ENCODE measurements at regions not wholly inside any gene's neighbourhood (a gene's known extent, or its start where the extent isn't known, plus 50 kb on each side); places are given as distances from the start of the nearest gene placed in this dataset.

- no peak for DNase-seq (ENCODE audit: low read depth)
Observed at GRCh38 chr12:111076199-111076598, 155.8 kb upstream of the MYL2 start.

- DNase-seq (ENCODE audit: low read depth) = no peak
Observed at GRCh38 chr12:111074965-111075364, 154.6 kb upstream of the MYL2 start.

- no peak for DNase-seq (ENCODE audit: low read depth)
Observed at GRCh38 chr12:111074559-111074958, 154.2 kb upstream of the MYL2 start.

GRCh38 chr12:111073370-111073769, 153.0 kb upstream of the MYL2 start:
- DNase-seq (ENCODE audit: low read depth) = no peak

- DNase-seq (ENCODE audit: low read depth) = no peak
Observed at GRCh38 chr12:111072299-111072698, 151.9 kb upstream of the MYL2 start.

GRCh38 chr12:111069886-111070285, 149.5 kb upstream of the MYL2 start:
- DNase-seq (ENCODE audit: low read depth) = no peak

DNA sequence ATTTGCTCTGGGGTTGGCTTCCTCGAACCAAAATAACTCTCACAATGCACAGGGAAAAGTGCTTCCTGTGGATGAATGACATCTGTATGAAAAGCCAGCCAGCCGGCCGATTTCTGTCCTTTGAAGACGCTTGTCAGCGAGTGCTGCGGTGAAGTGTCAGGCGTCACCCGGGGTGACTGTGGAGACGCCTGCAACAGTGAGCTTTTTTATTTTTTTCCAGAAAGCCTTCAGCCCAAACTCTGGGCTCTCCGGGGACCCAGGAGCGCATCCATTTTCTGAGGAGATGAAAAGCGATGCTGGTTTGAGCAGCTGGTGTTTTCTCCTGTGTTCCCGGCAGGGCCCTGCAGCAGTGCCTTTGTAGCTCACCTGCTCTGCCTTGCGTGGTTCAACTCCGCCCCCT, 147.9 kb upstream of the MYL2 start:
- no peak for DNase-seq (ENCODE audit: low read depth)

DNA sequence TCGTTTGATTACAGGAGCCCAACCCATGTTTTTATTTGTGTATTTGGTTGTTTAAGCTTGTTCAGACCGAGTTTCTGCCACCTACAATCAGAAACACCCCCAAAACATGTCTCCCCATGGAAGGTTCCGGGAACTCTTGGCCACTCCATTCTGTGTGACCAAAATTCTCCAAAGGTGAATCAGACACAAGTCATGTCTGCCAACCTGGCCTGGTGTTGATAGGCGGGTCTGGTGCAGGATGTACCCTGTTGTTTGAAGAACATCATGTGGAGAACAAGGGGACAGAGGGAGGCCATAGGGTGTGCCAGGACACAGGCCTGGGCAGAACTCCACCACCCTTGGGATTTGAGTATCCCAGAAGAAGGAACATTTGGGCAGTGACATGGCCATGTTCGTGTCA, 147.1 kb upstream of the MYL2 start:
- DNase-seq (ENCODE audit: low read depth) = no peak

- DNase-seq (ENCODE audit: low read depth) = no peak
Observed at GRCh38 chr12:111066744-111067437, 146.5 kb upstream of the MYL2 start.

- DNase-seq (ENCODE audit: low read depth) = no peak
Observed at GRCh38 chr12:111064982-111065381, 144.6 kb upstream of the MYL2 start.

GRCh38 chr12:111064154-111064553, 143.8 kb upstream of the MYL2 start:
- DNase-seq (ENCODE audit: low read depth) = no peak

- DNase-seq (ENCODE audit: low read depth) = peak; percentile 32
Observed at GRCh38 chr12:111063295-111064026, 143.1 kb upstream of the MYL2 start.

GRCh38 chr12:111057701-111058425, 137.5 kb upstream of the MYL2 start:
- no peak for DNase-seq (ENCODE audit: low read depth)

DNA sequence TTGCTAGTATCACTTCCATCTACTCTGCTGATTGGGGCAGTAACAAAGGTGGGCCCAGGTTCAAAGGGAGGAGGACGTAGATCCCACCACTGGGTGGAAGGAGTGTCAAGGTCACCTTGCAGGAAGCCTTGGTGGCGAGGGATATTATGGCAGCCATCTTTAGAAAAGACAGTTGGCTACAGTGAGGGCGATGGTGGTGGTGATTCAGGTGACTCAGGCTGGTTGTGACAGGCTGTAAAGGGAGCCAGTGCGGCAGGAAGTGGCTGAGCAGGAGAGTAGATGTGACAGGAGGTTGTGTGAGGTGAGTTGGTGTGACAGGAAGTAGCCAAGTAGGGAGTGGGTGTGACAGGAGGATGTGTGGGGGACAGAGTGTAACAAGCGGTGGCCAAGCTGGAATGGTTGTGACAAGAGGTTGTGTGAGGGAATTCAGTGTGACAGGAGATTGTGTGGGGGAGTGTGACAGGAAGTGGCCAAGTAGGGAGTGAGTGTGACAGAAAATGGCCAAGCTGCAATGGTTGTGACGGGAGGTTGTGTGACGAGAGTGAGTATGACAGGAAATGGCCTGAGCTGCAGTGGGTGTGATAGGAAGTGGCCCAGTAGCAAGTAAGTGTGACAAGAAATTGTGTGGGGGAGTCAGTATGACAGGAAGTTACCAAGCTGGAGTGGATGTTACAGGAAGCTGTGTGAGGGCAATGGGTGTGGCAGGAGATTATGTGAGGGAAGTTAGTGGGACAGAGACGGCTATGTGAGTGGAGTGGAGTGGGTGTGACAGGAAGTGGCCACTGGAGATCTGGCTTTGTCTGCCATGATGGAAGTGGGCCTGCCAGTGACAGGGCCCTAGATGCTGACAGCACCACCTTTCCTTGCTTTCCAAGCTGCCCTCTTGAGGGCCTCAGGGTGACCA, 136.5 kb upstream of the MYL2 start:
- DNase-seq (ENCODE audit: low read depth) = no peak

- no peak for DNase-seq (ENCODE audit: low read depth)
Observed at GRCh38 chr12:111055181-111055880, 135.0 kb upstream of the MYL2 start.

DNA sequence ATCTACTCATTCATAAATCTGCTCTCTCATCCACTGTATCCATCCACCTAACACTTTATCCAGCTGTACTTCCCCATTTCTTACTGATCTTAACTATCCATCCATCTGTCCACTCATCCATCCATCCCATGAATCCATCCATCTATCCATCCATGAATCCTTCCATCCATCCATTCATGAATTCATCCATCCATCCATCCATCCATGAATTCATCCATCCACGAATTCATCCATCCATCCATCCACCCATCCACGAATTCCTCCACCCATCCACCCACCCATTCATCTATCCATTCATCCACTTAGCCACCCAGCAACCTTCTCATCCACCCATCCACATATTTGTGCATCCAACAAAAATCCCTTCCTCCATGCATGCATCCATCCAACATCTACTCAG, 128.6 kb upstream of the MYL2 start:
- DNase-seq (ENCODE audit: low read depth) = no peak

DNA sequence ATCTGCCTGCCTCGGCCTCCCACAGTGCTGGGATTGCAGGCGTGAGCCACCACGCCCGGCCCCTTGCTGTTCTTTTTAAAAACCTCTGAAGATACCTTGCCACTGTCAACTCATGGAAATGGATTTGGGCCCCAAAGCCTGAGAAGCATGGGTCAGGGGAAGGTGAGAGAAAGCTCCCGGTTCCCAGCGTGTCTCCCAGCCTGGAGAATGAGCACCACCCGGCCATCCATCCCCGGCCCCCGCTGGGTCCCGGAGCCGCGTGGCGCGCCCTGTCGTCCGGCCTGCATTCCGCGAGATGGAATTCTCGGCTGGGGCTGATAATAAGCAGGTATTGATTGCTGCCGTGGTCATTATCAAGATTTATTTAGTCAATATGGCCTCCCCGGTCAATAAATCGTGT, 126.5 kb upstream of the MYL2 start:
- DNase-seq (ENCODE audit: low read depth) = no peak

- no peak for DNase-seq (ENCODE audit: low read depth)
Observed at GRCh38 chr12:111045941-111046340, 125.6 kb upstream of the MYL2 start.

GRCh38 chr12:111041091-111041490, 120.7 kb upstream of the MYL2 start:
- DNase-seq (ENCODE audit: low read depth) = no peak

DNA sequence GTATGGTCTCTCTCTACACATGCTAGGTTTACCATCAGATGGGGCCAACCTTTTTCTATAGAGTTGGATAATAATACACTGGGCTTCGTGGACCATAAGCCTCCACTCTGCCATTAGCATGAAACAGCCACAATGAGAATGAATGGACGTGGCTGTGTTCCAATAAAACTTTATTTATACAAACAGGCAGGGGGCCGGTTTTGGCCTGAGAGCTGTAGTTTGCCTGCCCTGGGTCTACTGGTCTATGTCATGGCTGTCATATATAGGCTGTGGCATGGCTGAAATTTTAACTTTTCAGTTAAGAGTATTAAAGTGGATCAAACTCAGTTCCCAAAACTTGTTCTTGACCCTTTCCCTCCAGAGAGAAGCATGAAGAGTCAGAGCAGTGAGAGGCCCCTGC, 120.3 kb upstream of the MYL2 start:
- DNase-seq (ENCODE audit: low read depth) = no peak

DNA sequence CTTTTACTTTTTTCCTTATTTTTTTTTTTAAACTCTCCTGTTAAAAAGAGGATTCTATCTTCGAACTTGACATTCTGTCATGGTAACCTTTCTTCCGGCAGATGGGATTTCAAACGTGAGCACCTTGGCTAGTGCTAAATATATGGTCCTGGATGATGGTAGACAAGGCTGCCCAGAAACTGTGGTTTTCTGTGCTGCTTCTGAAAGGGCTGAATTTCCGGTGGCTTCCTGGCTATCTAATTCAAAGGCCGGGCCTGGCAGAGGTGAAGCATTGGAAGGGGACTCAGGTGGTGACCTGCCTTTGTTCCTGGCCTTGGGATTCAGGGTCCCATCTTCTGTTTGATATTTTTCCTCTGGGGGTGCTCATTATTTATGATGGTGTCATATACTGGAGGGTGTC, 118.6 kb upstream of the MYL2 start:
- no peak for DNase-seq (ENCODE audit: low read depth)

GRCh38 chr12:111038077-111038476, 117.7 kb upstream of the MYL2 start:
- no peak for DNase-seq (ENCODE audit: low read depth)

Measured in EH (cell line).